H4 (cell line): ENCODE measurements at regions not wholly inside any gene's neighbourhood (a gene's known extent, or its start where the extent isn't known, plus 50 kb on each side); places are given as distances from the start of the nearest gene placed in this dataset.
A peak's percentile ranks its signal among the peaks of the same experiment; 100 is the strongest.

Experiments used
- DNase-seq: peaks from one replicate; pipeline ENCODE4 v3.0.0-alpha.2; 2015; ENCODE audit warnings: low spot score

DNA sequence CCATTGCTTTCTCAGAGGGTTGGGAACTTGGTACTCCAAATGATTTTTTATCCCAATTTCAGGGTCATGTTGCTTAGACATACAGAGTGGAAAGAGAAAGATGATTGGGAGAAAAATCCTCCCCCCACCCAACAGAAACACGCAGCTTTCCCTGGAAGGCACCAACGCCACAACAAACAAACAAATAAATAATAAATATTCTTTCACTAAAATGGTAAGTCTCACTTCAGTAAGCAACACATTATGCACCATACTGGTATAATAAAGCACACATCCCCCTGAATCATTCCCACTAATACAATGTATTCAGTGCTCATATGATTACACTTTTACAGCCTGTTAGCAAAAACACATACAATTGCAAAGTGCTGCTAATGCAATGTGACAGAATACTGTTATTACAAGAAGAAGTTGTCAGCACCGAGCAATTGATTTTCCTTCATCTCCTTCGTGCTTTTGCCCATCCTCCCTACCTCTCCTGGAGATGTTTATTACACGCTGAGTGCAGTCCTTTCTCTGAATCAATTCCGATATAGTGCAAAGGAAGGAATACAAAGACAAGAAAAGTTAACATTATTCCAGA is 359.9 kb downstream of the TXNL1 start:
- no peak for DNase-seq

DNA sequence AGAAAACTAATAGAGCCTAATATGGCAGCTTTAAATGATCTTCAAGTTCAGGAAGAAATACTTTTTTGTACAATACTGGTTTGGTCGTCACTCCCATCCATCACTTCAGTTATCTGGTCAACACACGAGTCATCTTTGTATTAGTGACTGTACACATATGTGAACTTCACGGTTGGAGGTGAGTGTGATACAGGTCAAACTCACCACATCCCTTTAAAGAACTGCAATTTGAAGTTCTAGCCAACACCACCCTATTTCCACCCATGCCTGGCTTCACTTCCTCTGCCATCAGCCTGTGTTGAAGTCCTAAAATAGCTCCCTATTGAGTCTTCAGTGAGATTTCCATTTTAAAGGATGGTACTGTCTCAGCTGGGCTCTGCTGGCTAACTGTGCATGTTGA is 361.9 kb downstream of the TXNL1 start:
- DNase-seq = no peak

DNA sequence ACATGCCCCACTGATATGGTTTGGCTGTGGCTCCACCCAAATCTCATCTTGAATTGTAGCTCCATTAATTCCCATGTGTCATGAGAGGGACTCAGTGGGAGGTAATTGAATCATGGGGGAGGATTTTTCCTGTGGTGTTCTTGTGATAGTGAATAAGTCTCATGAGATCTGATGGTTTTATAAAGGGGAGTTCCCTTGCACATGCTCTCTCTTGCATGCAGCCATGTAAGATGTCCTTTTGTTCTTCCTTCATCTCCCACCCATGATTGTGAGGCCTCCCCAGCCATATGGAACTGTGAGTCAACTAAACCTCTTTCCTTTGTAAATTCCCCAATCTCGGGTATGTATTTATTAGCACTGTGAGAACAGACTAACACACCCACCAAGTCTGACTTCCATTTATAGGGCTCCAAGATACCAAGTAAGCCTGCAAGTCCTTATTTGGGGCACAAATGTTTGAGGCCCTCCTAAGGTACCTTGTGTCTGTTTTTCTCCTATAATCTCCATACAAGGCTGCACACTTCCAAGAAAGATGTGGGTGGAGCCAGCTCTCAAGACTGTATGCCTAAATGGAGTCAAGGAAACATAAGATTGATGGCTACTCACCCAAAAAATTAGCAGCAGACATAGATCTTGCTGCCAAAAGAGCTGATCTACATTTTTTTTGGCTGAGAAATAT is 364.7 kb downstream of the TXNL1 start:
- no peak for DNase-seq

DNA sequence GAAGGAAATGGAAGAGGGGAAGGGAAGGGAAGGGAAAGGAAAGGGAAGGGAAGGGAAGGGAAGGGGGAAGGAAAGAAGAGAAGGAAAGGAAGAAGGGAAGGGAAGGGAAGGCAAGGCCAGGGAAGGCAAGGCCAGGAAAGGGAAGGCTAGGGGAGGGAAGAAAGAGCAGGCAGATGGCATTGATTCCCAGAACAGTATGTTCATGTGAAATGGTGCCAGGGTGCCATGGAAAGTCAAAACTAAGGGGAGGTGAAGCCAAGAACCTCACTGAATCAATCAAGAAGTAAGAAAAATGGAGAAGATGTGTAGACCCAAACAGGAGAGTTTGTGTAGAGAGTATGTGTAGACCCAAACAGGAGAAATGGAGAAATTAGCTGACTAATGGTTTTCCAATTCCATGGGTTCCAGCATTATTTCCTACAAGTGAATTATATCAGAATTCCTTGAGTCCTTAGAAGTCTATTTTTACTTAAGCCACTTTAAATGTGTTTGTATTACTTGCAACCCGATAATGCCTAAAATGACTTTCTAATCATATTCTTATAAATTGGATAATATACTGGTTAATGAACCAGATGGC is 367.6 kb downstream of the TXNL1 start:
- DNase-seq = no peak

DNA sequence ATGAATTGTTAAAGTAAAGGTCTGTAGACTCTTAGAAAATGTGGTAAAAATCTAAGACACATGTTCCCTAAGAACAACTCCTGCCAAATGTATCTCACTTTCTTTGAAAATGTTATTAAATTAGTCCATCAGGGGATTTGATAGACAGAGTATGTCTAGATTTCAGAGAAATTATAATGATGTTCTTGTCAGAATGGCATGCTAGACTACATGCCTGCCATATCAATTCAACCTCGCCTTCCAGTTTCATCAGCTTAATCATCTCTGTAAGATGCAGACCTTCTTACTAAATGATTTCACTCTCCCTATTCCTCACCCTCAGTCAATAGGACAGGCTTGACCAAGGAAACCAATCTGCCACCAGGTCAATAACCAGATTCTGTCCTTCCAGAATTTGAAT is 368.4 kb downstream of the TXNL1 start:
- no peak for DNase-seq

DNA sequence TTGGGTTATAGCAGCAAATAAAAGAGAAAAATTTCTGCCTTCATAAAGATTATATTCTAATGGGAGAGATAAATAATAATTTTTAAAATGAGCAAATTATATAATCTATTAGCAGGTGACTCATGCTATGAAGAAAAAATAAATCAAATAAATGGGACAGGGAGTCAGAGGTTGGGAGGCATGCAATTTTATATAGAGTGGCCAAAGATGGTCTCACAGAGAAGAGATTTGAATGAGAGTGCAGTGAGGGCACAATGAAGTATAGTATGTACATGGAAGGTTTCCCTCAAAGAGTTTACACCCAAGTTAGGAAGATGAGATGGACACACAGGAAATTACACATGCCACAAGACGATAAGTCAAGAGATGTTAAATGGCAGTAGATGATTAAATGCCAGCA is 369.4 kb downstream of the TXNL1 start:
- no peak for DNase-seq

DNA sequence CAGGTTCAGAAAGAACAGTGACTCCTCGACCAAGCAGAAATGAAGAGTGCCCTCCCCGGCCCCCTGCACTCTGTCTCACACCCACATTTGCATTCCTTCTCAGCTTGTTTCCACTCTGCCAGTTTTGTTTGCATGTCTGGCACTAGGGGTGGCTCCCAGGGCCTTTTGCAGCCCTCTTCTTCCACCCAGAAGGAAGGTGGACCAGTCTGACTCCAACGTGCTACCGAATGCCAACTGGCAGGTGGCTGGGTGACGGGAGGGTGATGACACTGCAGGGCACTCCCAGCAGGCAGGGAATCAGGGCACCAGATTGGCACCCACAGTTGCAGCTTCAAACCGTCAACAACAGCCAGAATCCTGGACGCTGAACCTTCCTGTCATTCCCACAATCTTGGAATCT is 371.1 kb downstream of the TXNL1 start:
- DNase-seq = no peak

DNA sequence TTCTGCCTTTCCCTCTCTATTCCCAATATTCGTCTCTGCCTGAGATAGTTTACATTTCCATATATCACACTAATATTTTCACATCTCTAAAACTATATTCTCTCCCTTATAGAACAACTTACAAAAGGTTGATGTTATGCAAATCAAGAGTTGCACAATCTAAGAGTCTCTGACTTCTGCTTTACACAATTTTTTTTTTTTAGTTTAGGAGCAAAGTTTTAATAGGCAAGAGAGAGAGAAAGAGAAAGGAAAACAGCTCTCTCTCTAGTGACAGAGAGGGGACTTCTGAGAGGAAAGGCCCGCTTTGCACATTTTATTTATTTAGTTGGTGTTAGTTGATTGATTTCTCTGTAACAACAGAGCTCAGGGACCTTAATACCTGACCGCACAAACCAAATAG is 380.2 kb downstream of the TXNL1 start:
- no peak for DNase-seq

DNA sequence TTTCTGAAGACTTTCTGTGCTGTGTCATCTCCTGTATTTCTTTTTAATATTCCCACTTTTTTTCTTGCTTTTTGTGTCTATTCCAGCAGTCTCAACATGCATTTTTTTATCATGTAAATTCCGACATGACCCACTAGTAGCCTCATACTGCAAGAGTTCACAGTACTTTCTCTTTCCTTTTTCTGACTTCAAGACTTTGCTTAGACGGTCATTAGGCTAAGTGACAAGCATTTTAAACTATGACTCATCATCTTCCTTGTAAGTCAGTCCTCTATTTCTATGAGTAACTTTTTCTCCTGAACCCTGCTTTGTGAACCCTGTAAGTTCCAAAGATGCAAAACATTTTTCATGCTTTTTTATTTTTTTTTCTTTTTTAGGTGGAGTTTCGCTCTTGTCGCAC is 381.2 kb downstream of the TXNL1 start:
- DNase-seq = peak; percentile 87

DNA sequence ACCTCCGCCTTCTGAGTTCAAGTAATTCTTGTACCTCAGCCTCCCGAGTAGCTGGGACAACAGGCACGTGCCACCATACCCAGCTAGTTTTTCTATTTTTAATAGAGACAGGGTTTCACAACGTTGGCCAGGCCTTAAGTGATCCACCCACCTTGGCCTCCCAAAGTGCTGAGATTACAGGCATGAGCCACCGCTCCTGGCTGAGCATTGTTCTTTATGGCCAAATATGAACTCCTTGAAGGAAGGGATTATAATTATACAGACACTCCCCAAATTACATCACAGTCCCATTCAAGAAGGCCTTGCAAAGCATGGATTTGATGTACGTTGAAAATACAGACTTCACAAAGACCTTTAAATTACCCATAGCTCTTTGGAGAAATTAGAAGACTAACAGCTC is 381.7 kb downstream of the TXNL1 start:
- no peak for DNase-seq

DNA sequence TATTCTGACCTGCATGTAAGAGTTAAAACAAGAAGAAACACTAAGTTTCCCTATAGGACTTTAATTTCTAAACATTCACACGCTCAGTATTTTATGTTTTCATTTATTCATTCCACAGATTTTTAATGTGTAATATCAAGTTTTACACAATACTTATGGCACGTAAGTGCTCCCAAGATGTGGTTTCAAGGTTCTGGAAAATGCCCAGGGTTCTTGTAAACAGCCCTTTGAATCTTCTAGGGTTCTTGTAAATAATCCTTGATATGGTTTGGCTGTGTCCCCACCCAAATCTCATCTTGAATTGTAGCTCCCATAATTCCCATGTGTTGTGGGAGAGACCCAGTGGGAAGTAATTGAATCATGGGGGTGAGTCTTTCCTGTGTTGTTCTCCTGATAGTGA is 383.0 kb downstream of the TXNL1 start:
- no peak for DNase-seq

DNA sequence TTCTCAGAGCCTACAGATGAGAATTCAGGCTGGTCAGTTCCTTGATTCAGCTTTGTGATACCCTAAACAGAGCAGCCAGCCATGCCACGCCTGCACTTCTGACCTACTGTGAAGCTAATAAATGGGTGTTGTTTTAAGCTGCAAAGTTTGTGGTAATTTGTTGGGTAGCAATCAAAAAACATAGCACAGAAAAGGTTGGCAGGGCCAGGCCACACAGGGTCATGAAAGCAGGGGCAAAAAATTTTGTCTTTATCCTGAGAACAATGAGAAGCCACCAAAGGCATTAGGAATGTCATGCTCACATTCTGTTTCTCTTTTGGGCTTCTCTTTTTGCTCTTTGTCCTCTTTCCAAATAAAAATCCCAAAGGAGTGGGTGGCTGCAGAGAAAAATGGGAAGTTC is 385.9 kb downstream of the TXNL1 start:
- no peak for DNase-seq

DNA sequence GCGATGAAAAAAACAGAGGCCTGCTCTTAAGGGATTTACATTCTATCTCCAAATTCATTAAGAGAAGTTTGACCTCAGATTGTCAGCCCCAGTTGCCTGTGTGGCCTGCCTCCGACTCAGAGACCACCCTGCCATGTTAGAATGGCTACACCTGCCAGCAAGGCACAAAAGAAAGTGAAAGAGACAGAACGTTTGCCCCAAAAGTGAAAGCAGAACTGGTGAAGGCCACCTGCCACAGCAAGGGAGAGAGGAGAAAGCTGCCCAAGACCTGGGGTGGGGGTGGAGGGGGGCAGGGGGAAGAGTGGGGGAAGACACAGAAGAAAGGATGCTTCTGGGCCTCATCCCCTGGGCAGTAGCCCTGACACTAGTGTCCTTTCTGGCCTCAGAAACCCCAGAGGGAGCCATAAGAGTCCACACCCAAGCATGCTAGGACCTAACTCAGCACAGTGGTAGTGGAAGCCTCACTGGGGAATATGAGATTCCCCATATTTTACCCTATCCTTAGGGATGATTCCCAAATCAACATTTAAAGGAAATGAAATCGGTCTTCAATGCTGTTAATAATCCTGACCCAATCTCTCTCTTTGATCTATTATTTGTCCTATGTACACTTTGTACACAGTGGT is 389.7 kb downstream of the TXNL1 start:
- DNase-seq = no peak

DNA sequence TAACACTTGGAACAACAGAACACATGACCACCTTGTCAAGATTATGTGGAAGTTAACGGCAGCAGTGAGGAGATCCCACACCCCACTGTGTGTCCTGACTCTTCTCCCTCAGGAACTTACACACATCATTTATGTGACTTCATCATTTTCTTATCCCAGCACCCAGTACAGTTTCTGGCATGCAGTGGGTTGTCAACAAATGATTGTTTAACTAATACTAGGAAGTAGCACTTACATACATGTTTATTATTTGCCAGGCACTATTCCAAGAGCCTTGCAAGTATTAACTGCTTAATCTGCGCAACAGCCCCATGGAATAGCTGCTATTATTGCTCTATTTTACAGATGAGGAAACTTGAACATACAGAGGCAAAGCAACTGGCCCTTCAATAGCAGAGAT is 391.5 kb downstream of the TXNL1 start:
- no peak for DNase-seq

DNA sequence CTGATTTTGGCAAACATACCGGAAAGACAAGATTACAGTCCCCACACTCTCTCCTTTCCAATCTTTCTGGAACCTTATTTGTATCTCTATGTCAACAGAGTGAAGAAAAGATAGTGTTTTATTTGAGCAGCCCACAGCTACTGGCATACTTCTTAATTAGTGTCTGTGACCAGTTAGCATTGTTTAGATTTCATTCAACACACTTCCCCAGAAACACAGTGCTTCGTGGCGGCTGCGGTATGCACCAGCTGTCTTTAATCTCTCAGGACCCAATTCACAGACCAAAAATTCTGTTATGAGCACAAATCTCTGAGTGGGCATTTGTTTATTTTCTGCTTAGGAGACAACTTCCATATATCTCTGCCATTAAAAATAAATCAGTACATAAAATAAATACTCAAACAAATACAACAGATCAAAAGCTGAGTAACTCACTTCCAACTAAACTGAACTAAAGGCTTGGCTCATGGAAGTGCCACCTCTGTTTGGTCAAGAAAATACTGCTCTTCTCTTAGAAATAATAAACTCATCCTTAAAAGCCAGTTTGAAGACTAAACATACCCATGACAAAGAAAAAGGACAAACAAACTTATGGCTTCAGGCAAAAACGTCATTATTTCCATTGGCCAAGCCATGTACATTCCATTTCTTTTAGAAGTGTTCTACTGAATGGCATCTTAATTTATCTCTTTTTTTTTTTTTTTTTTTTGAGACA is 392.4 kb downstream of the TXNL1 start:
- peak; percentile 81 for DNase-seq

DNA sequence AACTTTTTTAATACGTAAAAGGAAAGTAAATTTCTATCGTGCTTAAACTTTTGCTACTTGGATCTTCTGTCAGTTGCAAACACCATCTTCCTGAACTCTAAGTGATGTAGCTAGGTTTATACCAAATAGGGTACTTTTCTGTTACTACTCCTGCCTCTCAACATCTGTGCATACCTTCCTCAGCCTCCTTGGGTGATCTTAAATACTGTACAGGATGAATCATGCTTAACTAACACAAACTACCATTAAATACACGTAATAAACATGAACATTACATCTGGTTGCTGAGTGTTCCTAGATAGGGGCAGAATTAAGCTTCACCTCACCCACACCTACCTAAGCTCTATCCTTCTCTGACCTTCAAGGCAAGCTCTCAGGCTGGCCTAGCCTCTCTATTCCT is 398.0 kb downstream of the TXNL1 start:
- DNase-seq = peak; percentile 15

DNA sequence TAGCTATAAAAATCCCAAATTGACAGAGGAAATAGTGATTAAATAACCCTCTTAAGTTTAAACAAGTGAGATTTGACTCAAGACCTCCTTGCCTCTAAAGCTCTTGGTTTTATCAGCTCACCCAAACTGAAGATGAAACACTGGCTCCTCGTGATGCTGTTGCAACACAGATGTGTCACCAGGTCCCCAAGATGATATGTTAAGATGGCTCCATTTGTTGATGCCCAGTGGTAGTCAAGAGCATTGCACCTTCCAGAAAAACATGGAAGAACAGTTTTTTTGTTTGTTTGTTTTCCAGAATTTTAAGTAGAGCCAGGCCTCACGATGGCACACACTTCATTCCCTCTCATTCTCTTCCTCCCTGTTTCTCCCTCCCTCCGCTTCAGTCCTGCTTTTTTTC is 399.8 kb downstream of the TXNL1 start:
- peak; percentile 27 for DNase-seq

DNA sequence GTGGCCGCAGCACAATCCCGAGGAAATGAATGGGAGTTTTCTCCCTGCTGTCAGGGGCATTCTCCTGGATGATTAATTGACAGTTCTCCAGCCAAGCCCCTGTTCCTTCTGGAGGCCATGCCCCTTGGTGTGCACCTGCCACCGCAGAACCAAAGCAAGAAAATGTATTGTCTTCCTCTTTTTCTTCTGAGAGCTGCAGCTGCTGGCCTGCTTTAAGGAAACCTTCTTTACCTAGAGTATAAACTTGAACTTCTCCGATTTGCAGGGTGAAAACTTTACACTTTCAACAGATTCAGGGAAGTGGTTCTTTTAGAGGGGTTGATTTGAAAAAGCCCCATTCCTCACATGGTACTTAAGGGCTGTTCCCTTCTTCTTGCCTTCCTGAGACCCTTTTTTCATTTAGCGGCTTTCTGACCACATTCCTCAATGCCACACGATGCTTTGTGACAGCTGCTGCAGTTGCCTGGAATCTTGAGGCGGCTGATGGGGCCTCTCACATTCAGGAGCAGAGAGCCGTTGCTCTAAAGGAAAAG is 402.8 kb downstream of the TXNL1 start:
- DNase-seq = no peak

DNA sequence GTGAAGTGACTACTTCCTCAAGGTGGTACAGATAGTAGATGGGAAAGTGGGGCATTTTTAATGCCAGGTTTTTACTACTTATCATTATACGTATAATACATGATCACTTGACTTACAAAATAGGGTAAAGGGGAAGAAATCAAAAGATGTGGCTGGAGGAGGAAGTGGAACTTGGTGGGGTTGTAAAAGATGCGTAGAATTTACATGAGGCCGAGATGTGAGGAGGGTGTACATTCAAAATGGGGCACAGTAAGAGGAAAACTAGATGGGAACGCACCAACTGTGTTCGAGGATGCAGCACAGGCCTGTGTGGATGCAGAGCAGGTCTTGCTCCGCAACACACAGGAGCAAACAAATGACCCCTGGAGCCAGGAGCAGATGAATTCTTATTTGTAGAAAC is 403.3 kb downstream of the TXNL1 start:
- DNase-seq = no peak

DNA sequence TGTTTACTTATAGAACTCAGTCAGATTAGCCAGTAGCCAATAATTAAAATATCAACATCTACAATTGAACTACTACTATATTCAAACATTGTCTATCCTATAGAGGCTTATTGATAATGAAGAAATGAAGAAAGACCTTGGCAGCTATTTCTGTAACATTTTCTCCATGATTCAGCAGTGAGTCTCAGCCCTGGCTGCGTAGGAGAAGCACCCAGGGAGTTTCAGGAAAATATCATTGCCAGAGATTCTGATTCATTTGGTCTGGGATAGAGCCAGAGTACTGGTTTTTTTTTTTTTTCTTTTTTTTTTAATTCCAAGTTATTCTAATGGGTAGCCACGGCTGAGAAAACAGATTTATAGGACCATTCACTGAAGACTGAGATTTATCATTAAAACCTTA is 404.8 kb downstream of the TXNL1 start:
- peak; percentile 28 for DNase-seq

DNA sequence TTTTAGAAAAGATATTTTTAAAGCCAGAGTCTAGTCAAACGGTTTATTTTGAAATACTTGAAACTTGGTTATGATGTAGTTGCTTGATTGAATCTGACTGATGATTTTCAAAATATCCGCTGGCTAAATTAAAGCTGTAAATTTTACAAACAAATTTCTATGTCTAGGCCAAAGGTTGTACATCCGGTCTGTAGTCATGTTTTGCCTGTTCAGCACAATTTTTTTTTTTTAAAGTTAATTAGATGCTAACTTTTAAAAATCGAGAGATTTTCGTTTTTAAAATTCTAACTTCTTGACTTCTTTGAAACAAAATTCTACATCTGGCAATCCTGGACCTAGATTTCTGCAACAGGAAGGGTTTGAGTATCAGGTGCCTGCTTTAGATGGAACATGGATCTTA is 412.4 kb downstream of the TXNL1 start:
- no peak for DNase-seq
